ENCODE measurements at regions not wholly inside any gene's neighbourhood (a gene's known extent, or its start where the extent isn't known, plus 50 kb on each side); places are given as distances from the start of the nearest gene placed in this dataset.

GRCh38 chr11:123305601-123306375 lies 110.7 kb upstream of the CLMP start:
- Mint-ChIP-seq H3K27me3 (ENCODE audit: low read depth, poor library complexity) (peaks cover 43% of the 10 kb centered on the region), H3K4me3 (no peak overlapping the region), H3K9me3 (no peaks in the 10 kb centered on the region), H3K27ac (no peak overlapping the region), H3K36me3 (ENCODE audit: low read depth) (no peaks in the 10 kb centered on the region), H3K4me1 (peaks cover 50% of the 10 kb centered on the region)
- DNase-seq: no peak
- TF ChIP-seq CTCF (IDR thresholded peaks at IDR 0.05): no peak

DNA sequence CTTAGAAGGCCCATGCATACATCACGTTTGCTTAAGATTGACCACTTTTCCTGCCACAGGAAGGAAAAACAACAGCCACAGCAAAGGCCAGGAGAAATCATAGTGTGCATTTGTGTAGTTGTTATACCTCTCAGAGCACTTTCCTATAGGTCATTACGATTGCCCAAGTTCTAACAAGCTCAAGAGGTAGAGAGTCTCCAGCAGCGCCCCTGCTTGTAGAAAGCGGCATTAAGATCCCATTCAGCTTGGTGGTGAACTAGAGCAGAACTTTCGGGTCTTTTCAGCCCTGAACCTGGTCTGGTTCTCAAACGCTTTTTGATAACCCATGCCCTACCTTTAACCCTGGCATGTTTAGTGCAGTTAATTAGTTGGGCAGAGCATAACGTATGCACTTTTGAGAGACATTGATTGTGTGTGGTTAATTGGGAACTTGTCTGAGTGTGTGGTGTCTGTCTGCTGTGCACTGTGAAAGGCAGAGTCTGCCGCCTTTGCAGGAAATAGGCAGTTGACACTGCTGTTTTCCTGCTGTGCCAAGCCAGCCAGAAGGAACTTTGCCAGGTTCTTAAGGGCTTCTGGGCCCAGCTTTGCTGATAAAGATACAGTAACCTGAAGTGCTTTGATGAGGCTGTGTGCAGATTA lies 109.9 kb upstream of the CLMP start:
- TF ChIP-seq CTCF (IDR thresholded peaks at IDR 0.05): no peak
- Mint-ChIP-seq H3K4me1 (peaks cover 55% of the 10 kb centered on the region), H3K27me3 (ENCODE audit: low read depth, poor library complexity) (peaks cover 48% of the 10 kb centered on the region), H3K9me3 (no peaks in the 10 kb centered on the region), H3K4me3 (no peak overlapping the region), H3K27ac (no peak overlapping the region), H3K36me3 (ENCODE audit: low read depth) (no peaks in the 10 kb centered on the region)
- no peak for DNase-seq

GRCh38 chr11:123303924-123304323 lies 108.9 kb upstream of the CLMP start:
- no peaks in the 10 kb centered on the region for H3K9me3 Mint-ChIP-seq
- no peak overlapping the region for H3K27ac Mint-ChIP-seq
- H3K4me1 Mint-ChIP-seq: peaks cover 60% of the 10 kb centered on the region
- H3K27me3 Mint-ChIP-seq (ENCODE audit: low read depth, poor library complexity): peaks cover 48% of the 10 kb centered on the region
- TF ChIP-seq CTCF (IDR thresholded peaks at IDR 0.05): no peak
- no peak overlapping the region for H3K4me3 Mint-ChIP-seq
- no peaks in the 10 kb centered on the region for H3K36me3 Mint-ChIP-seq (ENCODE audit: low read depth)
- DNase-seq: no peak

DNA sequence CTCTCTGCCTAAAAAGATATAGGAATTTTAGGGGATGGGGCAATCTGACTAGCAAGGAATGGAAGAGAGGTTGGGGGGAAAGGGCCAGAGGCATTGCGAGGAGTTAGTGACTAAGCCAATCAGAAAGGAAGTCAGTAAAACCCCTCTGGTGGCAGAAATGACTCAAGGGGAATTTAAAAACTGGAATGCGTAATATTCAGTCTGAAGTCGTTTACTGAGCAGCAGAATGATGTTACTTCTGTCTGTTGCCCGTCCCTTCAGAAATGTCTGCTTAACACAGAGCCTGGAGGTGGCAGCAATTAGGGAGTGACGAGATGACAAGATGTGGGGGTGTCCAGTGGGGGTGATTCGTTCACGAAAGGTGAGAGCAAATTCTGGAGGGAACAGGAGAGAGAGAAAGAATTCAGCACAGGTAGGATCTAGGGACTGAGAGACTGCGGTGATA lies 107.7 kb upstream of the CLMP start:
- peaks cover 59% of the 10 kb centered on the region for H3K4me1 Mint-ChIP-seq
- no peak for TF ChIP-seq CTCF (IDR thresholded peaks at IDR 0.05)
- H3K9me3 Mint-ChIP-seq: no peaks in the 10 kb centered on the region
- DNase-seq: no peak
- H3K4me3 Mint-ChIP-seq: no peak overlapping the region
- peaks cover 48% of the 10 kb centered on the region for H3K27me3 Mint-ChIP-seq (ENCODE audit: low read depth, poor library complexity)
- H3K27ac Mint-ChIP-seq: no peak overlapping the region
- no peaks in the 10 kb centered on the region for H3K36me3 Mint-ChIP-seq (ENCODE audit: low read depth)

DNA sequence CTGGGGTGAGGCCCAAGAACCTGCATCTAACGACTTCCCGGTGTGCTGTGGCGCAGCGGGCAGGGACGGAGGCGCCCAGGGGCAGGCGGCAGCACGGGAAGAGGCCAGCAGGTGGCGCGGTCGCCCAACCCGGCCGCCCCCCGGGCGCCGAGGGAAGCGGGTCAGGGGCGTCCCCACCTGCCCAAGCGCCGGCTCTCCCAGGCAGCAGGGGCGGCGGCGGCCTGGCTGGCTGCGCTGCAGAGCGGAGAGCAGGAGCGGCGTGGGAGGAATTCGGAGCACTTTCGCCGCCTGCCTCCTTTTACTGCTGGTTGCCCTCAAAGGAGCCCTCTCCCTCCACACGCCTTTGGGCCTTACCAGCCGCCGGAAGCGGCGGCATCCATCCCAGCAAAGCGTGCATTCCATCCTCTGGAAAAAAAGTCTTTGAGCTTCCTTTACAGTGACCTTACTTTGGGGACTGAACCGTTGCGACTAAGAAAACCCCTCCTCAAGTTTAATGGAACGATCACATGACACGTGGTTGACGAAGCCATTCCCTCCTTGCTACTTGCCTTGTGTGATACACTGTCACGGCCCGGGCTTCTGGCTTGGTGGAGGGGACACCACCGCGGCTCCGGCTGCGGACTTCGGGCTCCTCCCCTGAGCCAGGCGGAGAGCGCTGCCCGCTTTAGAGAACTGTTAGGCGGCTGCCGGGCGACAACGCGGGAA lies 106.8 kb upstream of the CLMP start:
- DNase-seq: peak; percentile 88
- H3K4me1 Mint-ChIP-seq: peaks cover 55% of the 10 kb centered on the region
- no peaks in the 10 kb centered on the region for H3K36me3 Mint-ChIP-seq (ENCODE audit: low read depth)
- H3K27me3 Mint-ChIP-seq (ENCODE audit: low read depth, poor library complexity): peaks cover 51% of the 10 kb centered on the region
- peak overlapping the region; percentile 45 for H3K27ac Mint-ChIP-seq
- no peaks in the 10 kb centered on the region for H3K9me3 Mint-ChIP-seq
- peak; percentile 84 for TF ChIP-seq CTCF (IDR thresholded peaks at IDR 0.05)
- H3K4me3 Mint-ChIP-seq: peak overlapping the region; percentile 81
